ENCODE measurements at regions not wholly inside any gene's neighbourhood (a gene's known extent, or its start where the extent isn't known, plus 50 kb on each side); places are given as distances from the start of the nearest gene placed in this dataset.

GRCh38 chr3:120506076-120506827, 55.5 kb upstream of the FSTL1 start (continued):
- TF ChIP-seq ATF7 (IDR thresholded peaks at IDR 0.05; ENCODE audit: low read depth) (no peak), RELA (IDR thresholded peaks at IDR 0.05; ENCODE audit: borderline replicate concordance, partially characterized antibody) (no peak)

DNA sequence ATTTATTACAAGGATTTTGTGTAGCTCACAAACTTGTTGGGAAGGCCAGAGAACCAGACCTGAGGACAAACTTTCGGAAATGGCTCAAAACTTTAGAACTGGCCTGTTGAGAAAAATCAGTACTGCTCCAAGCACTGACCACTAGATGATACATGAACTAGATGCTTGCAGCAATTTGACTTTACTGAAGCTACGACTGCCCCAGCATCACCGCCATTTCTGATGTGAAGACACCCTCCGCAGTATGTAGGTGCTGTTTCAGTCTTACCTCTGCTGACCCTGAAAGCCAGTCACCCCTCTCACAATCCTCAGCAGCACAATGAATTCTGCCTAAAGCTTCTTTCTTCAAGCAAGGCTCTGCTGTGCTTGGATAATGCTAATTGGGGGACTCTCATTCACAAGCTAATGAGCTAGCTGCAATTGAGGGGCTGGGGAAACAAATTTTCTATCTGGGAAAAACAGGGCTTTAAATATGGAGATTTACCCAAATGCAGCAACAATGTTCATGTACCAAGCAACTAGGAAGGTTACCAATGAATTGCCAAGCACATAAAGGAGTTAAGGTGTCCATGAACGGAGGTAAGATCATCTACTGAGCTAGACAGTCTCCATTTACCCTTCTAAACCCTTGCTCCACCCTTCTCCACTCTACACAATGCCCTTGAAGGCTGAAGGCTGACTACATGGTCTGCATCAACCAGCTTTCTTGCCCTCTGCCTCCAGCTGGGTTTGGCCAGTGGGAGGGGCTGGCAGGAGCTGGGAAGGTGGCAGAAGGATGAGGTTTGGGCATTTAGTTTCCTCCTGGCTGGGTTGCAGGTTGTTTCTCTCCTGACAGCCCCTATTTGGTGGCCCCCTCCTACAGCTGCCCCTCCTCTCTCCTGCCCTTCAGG, 53.2 kb upstream of the FSTL1 start:
- CTCF ChIA-PET = interaction anchor here (1.5 to 2.2 kb wide), 3 partner anchors 55 to 259 kb away, joined by 3 to 6 read pairs (median 6); no protein-coding TSS in a partner anchor
- RAD21 ChIA-PET (ENCODE audit: unreplicated experiment) = interaction anchor here (1.5 kb wide), 1 partner anchor 86 kb away, joined by 4 read pairs; no protein-coding TSS in a partner anchor

More for the DNA sequence above, 53.2 kb upstream of the FSTL1 start:
- no peaks in the 10 kb centered on the region for H3K36me3 ChIP-seq (ENCODE audit: control insufficient read depth in 2 of 2, insufficient read depth in 2 of 2, low read length in 1 of 2)
- no peaks in the 10 kb centered on the region for H3K4me1 ChIP-seq (ENCODE audit: control insufficient read depth, insufficient read depth, low read length)
- DNase-seq (ENCODE audit: low read depth, low spot score) (no peak), ATAC-seq (no peak), FAIRE-seq (no peak)
- POLR2A ChIA-PET = no interaction called here
- H2AFZ ChIP-seq (ENCODE audit: control insufficient read depth, low read depth, low read length) = no peak overlapping the region
- H3K4me3 ChIP-seq = no peak overlapping the region
- no TSS peak for BruUV-seq (replicated peaks)
- in situ Hi-C loops (cut with MboI) = no loop called here
- no peaks in the 10 kb centered on the region for H4K20me1 ChIP-seq (ENCODE audit: control insufficient read depth, insufficient read depth)
- no peak for TF ChIP-seq NBN (IDR thresholded peaks at IDR 0.05)
- no peak for TF ChIP-seq FOXM1 (IDR thresholded peaks at IDR 0.05; ENCODE audit: low read depth, low read length)
- TF ChIP-seq, protein P1, sequence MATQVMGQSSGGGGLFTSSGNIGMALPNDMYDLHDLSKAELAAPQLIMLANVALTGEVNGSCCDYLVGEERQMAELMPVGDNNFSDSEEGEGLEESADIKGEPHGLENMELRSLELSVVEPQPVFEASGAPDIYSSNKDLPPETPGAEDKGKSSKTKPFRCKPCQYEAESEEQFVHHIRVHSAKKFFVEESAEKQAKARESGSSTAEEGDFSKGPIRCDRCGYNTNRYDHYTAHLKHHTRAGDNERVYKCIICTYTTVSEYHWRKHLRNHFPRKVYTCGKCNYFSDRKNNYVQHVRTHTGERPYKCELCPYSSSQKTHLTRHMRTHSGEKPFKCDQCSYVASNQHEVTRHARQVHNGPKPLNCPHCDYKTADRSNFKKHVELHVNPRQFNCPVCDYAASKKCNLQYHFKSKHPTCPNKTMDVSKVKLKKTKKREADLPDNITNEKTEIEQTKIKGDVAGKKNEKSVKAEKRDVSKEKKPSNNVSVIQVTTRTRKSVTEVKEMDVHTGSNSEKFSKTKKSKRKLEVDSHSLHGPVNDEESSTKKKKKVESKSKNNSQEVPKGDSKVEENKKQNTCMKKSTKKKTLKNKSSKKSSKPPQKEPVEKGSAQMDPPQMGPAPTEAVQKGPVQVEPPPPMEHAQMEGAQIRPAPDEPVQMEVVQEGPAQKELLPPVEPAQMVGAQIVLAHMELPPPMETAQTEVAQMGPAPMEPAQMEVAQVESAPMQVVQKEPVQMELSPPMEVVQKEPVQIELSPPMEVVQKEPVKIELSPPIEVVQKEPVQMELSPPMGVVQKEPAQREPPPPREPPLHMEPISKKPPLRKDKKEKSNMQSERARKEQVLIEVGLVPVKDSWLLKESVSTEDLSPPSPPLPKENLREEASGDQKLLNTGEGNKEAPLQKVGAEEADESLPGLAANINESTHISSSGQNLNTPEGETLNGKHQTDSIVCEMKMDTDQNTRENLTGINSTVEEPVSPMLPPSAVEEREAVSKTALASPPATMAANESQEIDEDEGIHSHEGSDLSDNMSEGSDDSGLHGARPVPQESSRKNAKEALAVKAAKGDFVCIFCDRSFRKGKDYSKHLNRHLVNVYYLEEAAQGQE (IDR thresholded peaks at IDR 0.05; ENCODE audit: low read depth, low read length) = no peak
- TF ChIP-seq NR2F1 (conservative IDR thresholded peaks at IDR 0.05) = no peak
- no peak for TF ChIP-seq SMARCA5 (IDR thresholded peaks at IDR 0.05)
- SMC1A ChIA-PET (ENCODE audit: uncharacterized antibody, unreplicated experiment) = interaction anchor here (1.5 to 1.8 kb wide), 2 partner anchors 10 to 87 kb away, joined by 3 to 5 read pairs; no protein-coding TSS in a partner anchor
- no peak overlapping the region for H3K9ac ChIP-seq (ENCODE audit: control insufficient read depth, insufficient read depth, low read length)
- H3K27me3 ChIP-seq (replicated peaks in 1 of 2; ENCODE audit: control insufficient read depth in 2 of 2, insufficient read depth in 2 of 2, low read length in 1 of 2) = no peaks in the 10 kb centered on the region; a peak in 1 of 4 replicates
- H3K27ac ChIP-seq (ENCODE audit: control insufficient read depth, insufficient read depth) = no peak overlapping the region
- WGBS (ENCODE audit: insufficient coverage, insufficient replicate concordance, low lambda C conversion rate, missing lambda C conversion rate) = 49% methylated on average over 5 of the region's 5 CpGs
- no peaks in the 10 kb centered on the region for H3K79me2 ChIP-seq (ENCODE audit: control insufficient read depth, insufficient read depth, low read length)
- intact Hi-C loops (cut with micrococcal nuclease; ENCODE audit: unreplicated experiment) = no loop called here
- no peaks in the 10 kb centered on the region for H3K9me3 ChIP-seq (replicated peaks; ENCODE audit: control insufficient read depth, insufficient read depth, low read length)
- no peak overlapping the region for H3K4me2 ChIP-seq (ENCODE audit: control insufficient read depth, insufficient read depth)
